Epithelial cell of esophagus (primary cell): ENCODE measurements at regions not wholly inside any gene's neighbourhood (a gene's known extent, or its start where the extent isn't known, plus 50 kb on each side); places are given as distances from the start of the nearest gene placed in this dataset.

ENCODE experiments used
- DNase-seq: peaks from one replicate; pipeline ENCODE4 v3.0.0; 2010; ENCODE audit warnings: low read depth
- H3K4me3 ChIP-seq: 2 replicates; pipeline ENCODE4 v1.5.1; 2011; ENCODE audit warnings: mild to moderate bottlenecking, low read length, control low read depth
- TF ChIP-seq, protein P1 (sequence below): IDR thresholded peaks from 2 replicates; pipeline ENCODE4 v1.5.1; 2011; ENCODE audit warnings: low read depth, mild to moderate bottlenecking, low read length, control low read depth, inconsistent platforms; ENCODE audit not compliant: insufficient read depth; ENCODE audit errors: missing control alignments

DNA sequence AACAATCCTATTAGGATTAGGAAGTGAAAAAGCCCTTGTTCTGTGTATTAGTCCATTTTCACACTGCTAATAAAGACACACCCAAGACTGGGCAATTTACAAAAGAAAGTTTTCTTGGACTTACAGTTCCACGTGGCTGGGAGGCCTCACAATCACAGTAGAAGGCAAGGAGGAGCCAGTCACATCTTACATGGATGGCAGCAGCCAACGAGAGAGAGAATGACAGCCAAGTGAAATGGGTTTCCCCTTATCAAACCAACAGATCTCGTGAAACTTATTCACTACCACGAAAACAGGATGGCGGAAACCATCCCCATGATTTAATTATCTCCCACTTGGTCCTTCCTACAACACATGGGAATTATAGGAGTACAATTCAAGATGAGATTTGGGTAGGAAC, 248.2 kb upstream of the KCNMB2 start:
- DNase-seq: no peak
- H3K4me3 ChIP-seq: no peak overlapping the region
- TF ChIP-seq, protein P1, sequence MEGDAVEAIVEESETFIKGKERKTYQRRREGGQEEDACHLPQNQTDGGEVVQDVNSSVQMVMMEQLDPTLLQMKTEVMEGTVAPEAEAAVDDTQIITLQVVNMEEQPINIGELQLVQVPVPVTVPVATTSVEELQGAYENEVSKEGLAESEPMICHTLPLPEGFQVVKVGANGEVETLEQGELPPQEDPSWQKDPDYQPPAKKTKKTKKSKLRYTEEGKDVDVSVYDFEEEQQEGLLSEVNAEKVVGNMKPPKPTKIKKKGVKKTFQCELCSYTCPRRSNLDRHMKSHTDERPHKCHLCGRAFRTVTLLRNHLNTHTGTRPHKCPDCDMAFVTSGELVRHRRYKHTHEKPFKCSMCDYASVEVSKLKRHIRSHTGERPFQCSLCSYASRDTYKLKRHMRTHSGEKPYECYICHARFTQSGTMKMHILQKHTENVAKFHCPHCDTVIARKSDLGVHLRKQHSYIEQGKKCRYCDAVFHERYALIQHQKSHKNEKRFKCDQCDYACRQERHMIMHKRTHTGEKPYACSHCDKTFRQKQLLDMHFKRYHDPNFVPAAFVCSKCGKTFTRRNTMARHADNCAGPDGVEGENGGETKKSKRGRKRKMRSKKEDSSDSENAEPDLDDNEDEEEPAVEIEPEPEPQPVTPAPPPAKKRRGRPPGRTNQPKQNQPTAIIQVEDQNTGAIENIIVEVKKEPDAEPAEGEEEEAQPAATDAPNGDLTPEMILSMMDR: no peak

DNA sequence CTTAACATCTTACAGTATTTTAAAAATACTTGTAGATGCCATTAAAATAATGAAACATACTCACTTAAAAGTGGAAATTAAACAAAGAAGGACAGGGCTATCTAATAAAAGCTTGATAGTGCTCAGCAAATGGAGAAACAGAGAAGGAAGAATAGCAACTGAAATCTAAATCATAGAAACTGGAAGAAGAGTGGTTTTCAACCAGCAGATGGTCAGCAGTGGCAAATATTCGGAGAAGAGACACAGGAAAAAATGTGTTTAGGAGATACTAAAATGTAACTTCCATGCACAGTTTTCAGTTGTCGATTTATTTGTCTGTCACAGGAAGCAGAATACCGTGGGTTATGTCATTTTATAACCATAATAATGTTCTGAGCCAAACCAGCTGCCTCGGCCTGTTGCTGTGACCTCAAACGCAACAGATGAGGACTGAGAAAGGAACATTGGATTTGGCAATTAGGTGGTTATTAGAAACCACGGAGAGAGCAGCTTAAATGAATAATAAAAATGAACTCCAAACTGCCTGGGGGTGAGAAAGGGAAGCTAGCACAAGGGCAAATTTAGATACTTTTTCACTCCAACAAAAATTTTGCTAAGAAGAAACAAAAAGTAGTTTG, 246.6 kb upstream of the KCNMB2 start:
- DNase-seq: no peak
- TF ChIP-seq, protein P1: no peak

DNA sequence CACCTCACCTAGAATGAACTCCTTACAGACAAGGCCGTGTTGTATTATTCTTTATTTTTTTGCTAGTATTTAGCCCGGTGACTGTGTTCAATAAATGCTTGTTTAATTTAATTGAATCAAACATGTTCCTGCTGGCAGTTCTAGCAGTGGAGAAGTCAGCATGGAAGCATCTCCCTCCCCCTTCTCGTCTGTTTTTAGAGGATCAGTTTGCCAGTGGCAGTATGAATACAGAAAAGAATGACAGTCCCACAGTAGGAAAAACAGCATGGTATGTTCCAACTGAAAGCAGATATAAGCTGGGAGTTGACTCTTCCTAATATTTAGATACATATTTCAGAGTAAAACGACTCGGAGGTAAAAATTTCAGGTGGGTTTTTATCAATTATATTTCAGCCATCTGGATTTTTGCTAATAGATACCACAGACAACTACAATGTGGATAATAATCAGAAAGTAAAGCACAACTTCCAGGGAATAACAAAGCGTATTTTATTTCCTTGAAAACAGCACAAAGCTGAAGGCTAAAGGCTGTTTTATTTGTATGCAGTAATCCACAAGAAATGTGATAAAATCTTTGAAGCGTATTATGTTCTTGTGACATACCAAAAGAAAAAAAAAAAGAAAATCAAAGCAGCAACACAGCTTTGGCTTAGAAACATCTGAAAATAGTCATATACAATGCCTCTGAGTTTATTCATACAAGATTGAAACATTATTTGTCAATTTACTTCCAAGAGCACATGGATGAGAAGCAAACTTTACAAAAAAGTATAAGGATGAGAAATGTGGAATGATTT, 244.5 kb upstream of the KCNMB2 start:
- no peak for DNase-seq
- H3K4me3 ChIP-seq: no peak overlapping the region
- TF ChIP-seq, protein P1: no peak

More for the DNA sequence above, 246.6 kb upstream of the KCNMB2 start:
- H3K4me3 ChIP-seq: no peak overlapping the region

DNA sequence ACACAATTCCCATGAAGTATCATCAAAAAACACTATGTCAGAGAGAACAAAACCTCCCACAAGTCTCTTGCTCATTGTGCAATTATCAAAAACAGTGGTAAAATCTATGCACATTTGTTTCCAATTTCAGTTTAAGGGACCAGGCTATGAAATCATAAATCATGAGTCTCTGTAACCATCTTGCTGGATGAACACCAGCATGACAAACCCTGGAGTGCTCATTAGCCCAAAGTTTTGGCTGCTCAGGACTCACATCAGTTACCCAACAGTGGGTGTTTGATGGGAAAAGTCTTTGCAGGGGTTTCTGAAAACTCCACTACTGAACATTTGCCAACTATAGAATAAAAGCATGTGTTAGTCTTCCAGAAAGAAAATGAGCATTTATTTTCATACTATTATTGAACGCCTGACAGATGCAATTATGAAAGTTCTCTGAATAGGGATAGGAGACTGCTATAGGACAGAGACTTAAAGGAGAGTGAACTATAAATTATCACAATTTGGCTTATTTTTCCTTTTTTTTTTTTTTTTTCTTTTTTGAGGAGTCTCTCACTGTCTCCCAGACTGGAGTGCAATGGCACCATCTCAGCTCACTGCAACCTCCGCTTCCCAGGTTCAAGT, 240.8 kb upstream of the KCNMB2 start:
- no peak for DNase-seq
- TF ChIP-seq, protein P1: no peak
- no peak overlapping the region for H3K4me3 ChIP-seq

DNA sequence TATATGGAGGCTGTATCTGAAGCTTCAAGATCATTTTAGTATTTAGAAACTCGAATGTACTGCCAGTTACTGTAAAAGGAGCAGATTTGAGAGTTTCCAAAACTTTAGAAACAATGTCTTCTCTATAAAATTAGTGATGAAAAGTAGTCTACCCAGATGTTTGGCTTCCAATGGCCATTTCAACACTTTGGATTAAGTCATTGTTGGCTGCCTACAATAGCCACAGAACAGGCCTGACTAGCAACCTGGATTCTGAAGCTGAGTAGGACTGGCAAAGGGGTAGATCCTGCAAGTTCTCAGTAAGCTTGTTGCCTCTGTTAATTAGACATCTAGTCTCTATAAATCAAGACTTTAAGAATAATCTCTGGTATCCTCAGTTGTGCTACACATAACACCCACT, 239.0 kb upstream of the KCNMB2 start:
- TF ChIP-seq, protein P1: no peak
- DNase-seq: peak; percentile 49
- H3K4me3 ChIP-seq: no peak overlapping the region

DNA sequence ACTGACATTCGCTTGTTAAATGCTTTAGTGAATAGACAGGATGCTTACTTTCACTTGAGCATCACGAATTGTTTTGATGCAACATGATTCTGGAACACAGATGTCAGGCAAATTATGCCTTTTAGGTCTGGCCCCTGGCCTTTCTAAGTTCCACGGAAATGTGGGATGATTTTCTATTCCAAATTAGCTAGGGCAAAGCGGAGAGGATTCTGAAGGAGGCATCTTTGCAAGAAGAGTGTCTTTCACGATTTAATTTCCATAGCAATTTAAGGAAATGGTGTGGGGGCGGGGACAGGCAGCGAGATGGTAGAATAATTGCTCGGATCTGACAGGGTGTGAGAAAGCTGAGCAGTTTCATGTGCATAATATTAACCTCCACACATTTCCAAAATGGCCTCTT, 238.5 kb upstream of the KCNMB2 start:
- no peak overlapping the region for H3K4me3 ChIP-seq
- no peak for DNase-seq
- TF ChIP-seq, protein P1: no peak
